Natural killer cell treated with Interleukin-12 subunit alpha and Interleukin-12 subunit beta and Interleukin-15 and Interleukin-18, amount 100 ng/mL, for 72 hours (primary cell): ENCODE measurements at regions not wholly inside any gene's neighbourhood (a gene's known extent, or its start where the extent isn't known, plus 50 kb on each side); places are given as distances from the start of the nearest gene placed in this dataset.
"Not testable (repeated sequence)": the region's sequence is repeated elsewhere in the genome, so short reads cannot be mapped to it uniquely, and the experiment has no call there.

Source experiments
- ATAC-seq, 2 donors: fragments of 150-1000 bp; cut with Tn5 transposase in 1 of 2; sonication (Bioruptor Pico), chemical (Tn5 transposase) in 1 of 2; 2 replicates each; pipeline ENCODE4 v1.10.0; 2021
- DNase-seq: peaks from one replicate; pipeline ENCODE4 v3.0.0; 2022; ENCODE audit warnings: low spot score
- H3K27ac Mint-ChIP-seq, 2 donors: 1 replicate in 1 of 2; 2 replicates in 1 of 2; pipeline ENCODE4 v1.8.0; 2022; ENCODE audit warnings: mixed read lengths in 2 of 2, mild to moderate bottlenecking in 1 of 2, moderate library complexity in 1 of 2
- H3K27me3 Mint-ChIP-seq, 2 donors: 1 replicate in 1 of 2; 2 replicates in 1 of 2; pipeline ENCODE4 v1.8.0; 2022; ENCODE audit warnings: mixed read lengths in 2 of 2
- H3K36me3 Mint-ChIP-seq: one replicate; pipeline ENCODE4 v1.8.0; 2022; ENCODE audit warnings: mixed read lengths
- H3K4me1 Mint-ChIP-seq, 2 donors: 1 replicate in 1 of 2; 2 replicates in 1 of 2; pipeline ENCODE4 v1.8.0; 2022; ENCODE audit warnings: low read depth in 2 of 2, mixed read lengths in 2 of 2, mild to moderate bottlenecking in 1 of 2
- H3K4me3 Mint-ChIP-seq: one replicate; pipeline ENCODE4 v1.8.0; 2022; ENCODE audit warnings: mixed read lengths
- H3K9me3 Mint-ChIP-seq: 2 replicates; pipeline ENCODE4 v1.8.0; 2022; ENCODE audit warnings: mixed read lengths

DNA sequence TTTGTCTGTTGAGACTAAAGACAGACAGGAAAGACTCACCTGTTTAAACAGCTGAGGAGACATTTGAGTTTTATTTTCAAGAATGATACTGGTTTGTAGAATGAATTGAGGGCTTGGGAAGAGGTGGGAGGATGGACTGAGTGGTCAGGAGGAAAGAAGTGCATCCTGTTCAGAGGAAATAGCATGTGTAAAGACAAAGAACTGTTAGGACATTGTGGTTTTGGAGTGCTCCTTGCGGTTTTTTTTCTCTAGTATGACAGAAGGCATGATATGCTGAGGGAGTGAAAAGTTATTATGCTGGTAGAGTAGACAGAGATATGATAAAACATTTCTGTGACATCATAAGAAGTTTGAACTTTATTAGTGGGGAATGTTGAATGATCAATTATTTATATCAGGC lies 270.7 kb upstream of the ELAVL2 start:
- H3K27ac Mint-ChIP-seq: no peak overlapping the region
- no peak for ATAC-seq

GRCh38 chr9:24095246-24095645 lies 269.2 kb upstream of the ELAVL2 start:
- Mint-ChIP-seq H3K27ac (no peak overlapping the region), H3K36me3 (no peaks in the 10 kb centered on the region), H3K9me3 (peaks cover 20% of the 10 kb centered on the region), H3K4me1 (no peaks in the 10 kb centered on the region), H3K4me3 (no peak overlapping the region), H3K27me3 (no peaks in the 10 kb centered on the region)
- DNase-seq (no peak), ATAC-seq (no peak)

More for the DNA sequence above, 270.7 kb upstream of the ELAVL2 start:
- DNase-seq: no peak
- H3K4me3 Mint-ChIP-seq: no peak overlapping the region
- H3K27me3 Mint-ChIP-seq: no peaks in the 10 kb centered on the region
- H3K9me3 Mint-ChIP-seq: peaks cover 21% of the 10 kb centered on the region
- peaks cover 4% of the 10 kb centered on the region for H3K36me3 Mint-ChIP-seq
- no peaks in the 10 kb centered on the region for H3K4me1 Mint-ChIP-seq

GRCh38 chr9:24090566-24090965 lies 264.5 kb upstream of the ELAVL2 start:
- no peaks in the 10 kb centered on the region for H3K4me1 Mint-ChIP-seq
- H3K27ac Mint-ChIP-seq: no peak overlapping the region
- H3K9me3 Mint-ChIP-seq: peaks cover 31% of the 10 kb centered on the region
- peaks cover 7% of the 10 kb centered on the region for H3K36me3 Mint-ChIP-seq
- no peak for DNase-seq
- no peak overlapping the region for H3K4me3 Mint-ChIP-seq
- ATAC-seq: no peak
- no peaks in the 10 kb centered on the region for H3K27me3 Mint-ChIP-seq

DNA sequence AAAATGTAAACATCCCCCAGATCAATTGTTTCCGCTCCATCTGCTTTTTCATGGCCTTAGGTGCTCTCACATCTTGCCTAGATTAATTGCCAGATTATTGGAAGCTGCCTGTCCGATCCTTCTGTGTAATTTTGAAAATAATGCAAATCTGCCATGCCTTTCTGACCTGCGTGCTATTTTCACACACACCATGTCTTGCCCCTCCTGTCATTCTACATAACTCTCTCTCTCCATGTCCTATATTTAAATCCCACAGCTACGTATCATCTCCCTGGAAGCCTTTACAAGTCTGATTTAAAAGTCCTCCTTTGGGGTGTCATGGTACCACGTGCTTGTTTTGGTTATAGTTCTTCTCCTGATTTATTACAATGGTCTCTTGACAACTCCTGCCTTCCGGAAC lies 247.6 kb upstream of the ELAVL2 start:
- no peak for ATAC-seq
- H3K27ac Mint-ChIP-seq: no peak overlapping the region
- no peak for DNase-seq

DNA sequence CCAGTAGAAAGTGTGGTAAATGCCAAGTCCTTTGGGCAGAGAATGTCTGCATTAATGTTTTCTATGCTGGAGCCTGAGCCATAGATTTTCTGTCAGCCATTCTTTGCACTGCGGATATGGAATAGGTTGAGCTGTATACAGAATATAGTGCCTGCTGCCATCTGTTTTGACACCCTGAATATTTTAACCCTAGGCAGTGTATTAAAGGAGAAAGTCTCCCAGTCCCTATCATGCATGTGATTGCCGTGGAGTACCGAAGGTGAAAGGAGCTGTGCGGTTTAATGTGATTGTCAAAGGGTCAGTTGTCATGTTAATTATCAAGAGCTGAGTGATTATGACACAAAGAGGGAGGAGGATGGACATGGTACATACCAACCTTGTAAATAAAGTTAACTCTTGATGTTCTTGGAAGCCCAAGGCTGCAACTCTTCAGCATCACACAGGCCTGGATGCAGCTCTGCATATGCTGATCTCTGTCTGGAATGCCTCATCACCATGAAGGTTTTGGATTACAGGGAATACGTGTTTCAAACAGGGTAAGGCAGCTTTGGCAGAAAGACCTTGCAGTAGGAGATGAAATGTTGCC lies 247.1 kb upstream of the ELAVL2 start:
- ATAC-seq: no peak
- Mint-ChIP-seq H3K4me3 (no peak overlapping the region), H3K27ac (no peak overlapping the region), H3K9me3 (peaks cover 24% of the 10 kb centered on the region), H3K27me3 (no peaks in the 10 kb centered on the region), H3K36me3 (peaks cover 4% of the 10 kb centered on the region), H3K4me1 (no peaks in the 10 kb centered on the region)
- no peak for DNase-seq

More for the DNA sequence above, 247.6 kb upstream of the ELAVL2 start:
- Mint-ChIP-seq H3K27me3 (no peaks in the 10 kb centered on the region), H3K4me3 (no peak overlapping the region), H3K4me1 (no peaks in the 10 kb centered on the region), H3K9me3 (peaks cover 28% of the 10 kb centered on the region), H3K36me3 (peaks cover 4% of the 10 kb centered on the region)

- Mint-ChIP-seq H3K4me1 (no peaks in the 10 kb centered on the region), H3K4me3 (no peak overlapping the region), H3K27ac (no peak overlapping the region), H3K36me3 (peaks cover 4% of the 10 kb centered on the region), H3K9me3 (peaks cover 24% of the 10 kb centered on the region), H3K27me3 (no peaks in the 10 kb centered on the region)
- ATAC-seq (no peak), DNase-seq (no peak)
These were observed 245.7 kb upstream of the ELAVL2 start for GRCh38 chr9:24071716-24072115.

GRCh38 chr9:24071091-24071490 lies 245.1 kb upstream of the ELAVL2 start:
- Mint-ChIP-seq H3K27ac (no peak overlapping the region), H3K4me1 (no peaks in the 10 kb centered on the region), H3K27me3 (no peaks in the 10 kb centered on the region), H3K9me3 (peaks cover 20% of the 10 kb centered on the region), H3K4me3 (no peak overlapping the region), H3K36me3 (peaks cover 4% of the 10 kb centered on the region)
- no peak for DNase-seq
- no peak for ATAC-seq

- H3K27ac Mint-ChIP-seq, H3K4me1 Mint-ChIP-seq, H3K27me3 Mint-ChIP-seq, H3K36me3 Mint-ChIP-seq, ATAC-seq, H3K4me3 Mint-ChIP-seq, DNase-seq: not testable (repeated sequence)
- H3K9me3 Mint-ChIP-seq: peaks cover 19% of the 10 kb centered on the region
These were observed 241.1 kb upstream of the ELAVL2 start for GRCh38 chr9:24067107-24067506.

GRCh38 chr9:24059651-24060050 lies 233.6 kb upstream of the ELAVL2 start:
- Mint-ChIP-seq H3K36me3 (peaks cover 7% of the 10 kb centered on the region), H3K9me3 (peaks cover 13% of the 10 kb centered on the region), H3K4me1 (no peaks in the 10 kb centered on the region), H3K27me3 (no peaks in the 10 kb centered on the region), H3K4me3 (no peak overlapping the region), H3K27ac (no peak overlapping the region)
- no peak for ATAC-seq
- no peak for DNase-seq

DNA sequence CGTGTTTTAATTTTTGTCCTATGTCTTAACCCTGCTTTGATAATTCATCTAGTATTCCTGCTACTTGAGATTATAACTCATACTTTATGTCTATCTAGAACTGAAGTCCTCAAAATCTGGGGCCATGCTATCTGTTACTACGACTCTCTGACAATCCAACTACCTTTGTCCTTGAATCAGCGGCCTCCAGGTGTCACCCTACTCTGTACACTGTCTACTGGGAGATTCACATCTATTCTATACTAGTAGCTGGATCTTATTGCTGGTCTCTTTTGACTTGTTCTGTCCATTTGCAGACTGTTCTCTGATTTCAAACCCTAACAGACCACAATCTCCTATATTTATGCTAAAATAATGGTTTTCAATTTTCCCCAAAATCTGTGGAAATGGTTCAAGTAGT lies 225.5 kb upstream of the ELAVL2 start:
- Mint-ChIP-seq H3K36me3 (no peaks in the 10 kb centered on the region), H3K27me3 (no peaks in the 10 kb centered on the region), H3K27ac (no peak overlapping the region), H3K4me3 (no peak overlapping the region), H3K4me1 (no peaks in the 10 kb centered on the region), H3K9me3 (peaks cover 23% of the 10 kb centered on the region)
- ATAC-seq (no peak), DNase-seq (no peak)

- H3K27me3 Mint-ChIP-seq, H3K36me3 Mint-ChIP-seq, ATAC-seq, H3K4me1 Mint-ChIP-seq, DNase-seq, H3K27ac Mint-ChIP-seq, H3K4me3 Mint-ChIP-seq: not testable (repeated sequence)
- peaks cover 23% of the 10 kb centered on the region for H3K9me3 Mint-ChIP-seq
These were observed 224.2 kb upstream of the ELAVL2 start for GRCh38 chr9:24050239-24050638.

DNA sequence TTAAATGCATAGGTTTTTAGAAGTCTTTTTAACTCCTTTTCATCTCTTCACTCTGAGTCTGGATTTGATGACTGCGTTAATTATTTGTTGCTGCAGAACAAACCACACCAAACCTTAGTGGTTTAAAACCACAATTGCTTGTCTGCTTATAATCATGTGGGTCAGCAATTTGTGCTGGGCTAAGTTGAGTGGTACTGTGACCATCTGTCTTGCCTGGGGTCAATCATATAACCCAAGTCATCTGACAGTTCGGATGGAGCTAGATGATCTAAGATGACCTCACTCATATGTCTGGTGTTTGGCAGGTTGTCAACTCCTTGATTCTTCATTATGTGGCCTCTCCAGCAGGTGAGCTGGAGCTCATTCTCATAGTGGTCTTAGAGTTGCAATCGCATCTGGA lies 219.1 kb upstream of the ELAVL2 start:
- H3K4me3 Mint-ChIP-seq: no peak overlapping the region
- DNase-seq (no peak), ATAC-seq (no peak)
- H3K27me3 Mint-ChIP-seq: no peaks in the 10 kb centered on the region
- H3K27ac Mint-ChIP-seq: no peak overlapping the region
- peaks cover 28% of the 10 kb centered on the region for H3K9me3 Mint-ChIP-seq
- no peaks in the 10 kb centered on the region for H3K4me1 Mint-ChIP-seq
- H3K36me3 Mint-ChIP-seq: no peaks in the 10 kb centered on the region

GRCh38 chr9:24044576-24044975 lies 218.5 kb upstream of the ELAVL2 start:
- Mint-ChIP-seq H3K27me3 (no peaks in the 10 kb centered on the region), H3K9me3 (peaks cover 28% of the 10 kb centered on the region), H3K4me1 (no peaks in the 10 kb centered on the region), H3K4me3 (no peak overlapping the region), H3K27ac (no peak overlapping the region), H3K36me3 (no peaks in the 10 kb centered on the region)
- no peak for DNase-seq
- no peak for ATAC-seq

DNA sequence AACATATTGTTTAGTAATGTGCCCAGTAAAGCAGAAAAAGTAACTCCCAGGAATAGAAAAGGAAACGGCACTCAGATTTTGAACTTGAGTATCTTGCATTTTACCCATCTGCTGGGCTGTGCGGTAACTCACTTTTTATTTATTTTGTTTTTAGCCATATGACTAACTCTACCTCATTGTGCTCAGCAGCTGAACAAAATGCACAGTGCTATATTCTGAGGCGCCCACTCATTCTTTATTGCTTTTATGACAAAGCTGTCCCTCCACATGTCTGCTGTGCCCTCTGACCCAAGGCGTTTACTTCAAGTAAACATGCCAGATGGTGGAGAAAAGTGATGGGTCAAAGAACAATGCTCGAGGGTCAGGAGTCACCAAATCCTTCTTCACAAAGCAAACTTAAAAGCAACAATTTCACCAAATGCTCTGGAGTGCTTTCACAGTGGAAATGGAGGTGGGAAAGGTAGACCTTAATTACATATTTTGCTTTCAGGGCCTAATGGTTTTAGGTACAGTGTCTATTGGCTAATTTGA lies 215.2 kb upstream of the ELAVL2 start:
- Mint-ChIP-seq H3K27me3 (no peaks in the 10 kb centered on the region), H3K4me3 (no peak overlapping the region), H3K9me3 (peaks cover 27% of the 10 kb centered on the region), H3K4me1 (no peaks in the 10 kb centered on the region), H3K36me3 (no peaks in the 10 kb centered on the region), H3K27ac (no peak overlapping the region)
- DNase-seq: no peak
- no peak for ATAC-seq

DNA sequence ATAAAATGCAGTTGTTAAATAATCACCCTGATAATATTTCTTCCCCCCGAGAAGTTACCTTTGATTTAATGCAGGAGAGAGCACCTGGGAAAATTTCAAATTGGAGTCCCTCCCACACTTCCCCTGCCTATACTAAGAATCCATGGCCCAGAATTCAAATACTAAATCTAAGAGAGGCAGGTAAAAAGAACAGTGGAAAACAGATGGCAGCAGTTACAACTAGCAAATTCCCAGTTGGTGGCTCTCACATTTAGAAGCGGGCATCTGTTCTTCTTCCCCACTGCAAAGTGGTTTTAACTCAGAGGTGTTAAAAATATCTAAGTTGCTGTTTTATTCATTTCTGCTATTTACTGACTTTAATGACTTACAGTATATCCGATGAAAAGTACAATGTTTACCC lies 210.4 kb upstream of the ELAVL2 start:
- ATAC-seq: no peak
- peaks cover 26% of the 10 kb centered on the region for H3K9me3 Mint-ChIP-seq
- no peak overlapping the region for H3K4me3 Mint-ChIP-seq
- H3K27me3 Mint-ChIP-seq: no peaks in the 10 kb centered on the region
- DNase-seq: no peak
- H3K36me3 Mint-ChIP-seq: peaks cover 6% of the 10 kb centered on the region
- no peaks in the 10 kb centered on the region for H3K4me1 Mint-ChIP-seq
- H3K27ac Mint-ChIP-seq: no peak overlapping the region
